Posterior vena cava (tissue), 2 donors: ENCODE measurements at regions not wholly inside any gene's neighbourhood (a gene's known extent, or its start where the extent isn't known, plus 50 kb on each side); places are given as distances from the start of the nearest gene placed in this dataset.

Source experiments
- DNase-seq: peaks from one replicate; pipeline ENCODE4 v3.0.0-alpha.2; 2020; ENCODE audit warnings: low spot score
- intact Hi-C, 2 donors: fragments of 100-400 bp; cut with DNase I; formaldehyde crosslinking; loops; one replicate each; pipeline versions ENCODE4 v1.14.1 to v1.14.2; 2022 to 2023
- donor health status: DM: yes; HTN: yes; CAD: no.
- donor health status: DM: yes; HTN: yes; CAD: no.

- intact Hi-C loops = no loop called here
- DNase-seq = no peak
These were observed 135.2 kb downstream of the PTPRS start for GRCh38 chr19:5205381-5205780.

- intact Hi-C loops = no loop called here
- DNase-seq = no peak
These were observed 136.4 kb downstream of the PTPRS start for GRCh38 chr19:5204212-5204611.
